ENCODE measurements at regions not wholly inside any gene's neighbourhood (a gene's known extent, or its start where the extent isn't known, plus 50 kb on each side); places are given as distances from the start of the nearest gene placed in this dataset.

- 96% methylated on average over 4 of the region's 7 CpGs for WGBS (ENCODE audit: insufficient coverage)
- no peaks in the 10 kb centered on the region for H3K27me3 ChIP-seq (ENCODE audit: control insufficient read depth in 2 of 2, insufficient read depth in 2 of 2, low read length in 2 of 2)
- H2AFZ ChIP-seq (ENCODE audit: insufficient read depth, low read depth, low read length, poor library complexity, severe bottlenecking): no peak overlapping the region
- no peaks in the 10 kb centered on the region for H3K79me2 ChIP-seq (ENCODE audit: insufficient read depth, low read length)
- DNase-seq: no peak
- Mint-ChIP-seq H3K27ac (peak overlapping the region in 4 of 7 donors; percentile 0 to 97 (median 24)), H3K27me3 (ENCODE audit: low read depth in 3 of 3) (peaks cover 0 to 1% (median 0%) of the 10 kb centered on the region in 3 donors), H3K36me3 (no peaks in the 10 kb centered on the region), H3K4me1 (peaks cover 20% of the 10 kb centered on the region), H3K9me3 (peaks cover 0 to 4% (median 0%) of the 10 kb centered on the region in 7 donors), H3K4me3 (no peak overlapping the region)
- no peaks in the 10 kb centered on the region for H3K9me3 ChIP-seq (replicated peaks in 1 of 2; ENCODE audit: control insufficient read depth in 1 of 2, insufficient read depth in 1 of 2, low read length in 2 of 2)
- no peak overlapping the region for H3K9ac ChIP-seq (ENCODE audit: insufficient read depth, low read length, poor library complexity, severe bottlenecking)
- no peak overlapping the region for H3K4me3 ChIP-seq (replicated peaks in 1 of 3; ENCODE audit: low read depth in 2 of 3, low read length in 3 of 3)
- H4K20me1 ChIP-seq (ENCODE audit: insufficient read depth, low read length): no peaks in the 10 kb centered on the region
- no peak overlapping the region for H3K27ac ChIP-seq (ENCODE audit: low read depth in 1 of 2, low read length in 2 of 2)
- intact Hi-C loops (cut with micrococcal nuclease): loop anchor here (5.0 to 10.0 kb wide), 5 partner anchors 65 to 115 kb away; partner anchors contain the start of gene ACSL3 (in 1 of the 2)
- peaks cover 17 to 21% of the 10 kb centered on the region in 2 donors for H3K4me1 ChIP-seq (ENCODE audit: control insufficient read depth in 1 of 2, insufficient read depth in 2 of 2, low read length in 2 of 2)
- no peak overlapping the region for H3K4me2 ChIP-seq (replicated peaks; ENCODE audit: extremely low read depth, low read length, poor library complexity, severe bottlenecking)
- TF ChIP-seq CTCF (IDR thresholded peaks at IDR 0.05): no peak
- no peaks in the 10 kb centered on the region for H3K36me3 ChIP-seq (replicated peaks in 1 of 2; ENCODE audit: control insufficient read depth in 1 of 2, insufficient read depth in 2 of 2, low read length in 2 of 2)
Measured at GRCh38 chr2:222799262-222799918, 61.4 kb upstream of the ACSL3 start.

- H3K36me3 Mint-ChIP-seq: no peaks in the 10 kb centered on the region
- Histone ChIP-seq H3K4me3 (replicated peaks in 1 of 3; ENCODE audit: low read depth in 2 of 3, low read length in 3 of 3) (no peak overlapping the region), H2AFZ (ENCODE audit: insufficient read depth, low read depth, low read length, poor library complexity, severe bottlenecking) (peak overlapping the region; percentile 6), H3K79me2 (ENCODE audit: insufficient read depth, low read length) (no peaks in the 10 kb centered on the region), H3K9ac (ENCODE audit: insufficient read depth, low read length, poor library complexity, severe bottlenecking) (no peak overlapping the region), H3K9me3 (replicated peaks in 1 of 2; ENCODE audit: control insufficient read depth in 1 of 2, insufficient read depth in 1 of 2, low read length in 2 of 2) (no peaks in the 10 kb centered on the region), H3K4me1 (ENCODE audit: control insufficient read depth in 1 of 2, insufficient read depth in 2 of 2, low read length in 2 of 2) (peaks cover 35 to 36% of the 10 kb centered on the region in 2 donors), H3K36me3 (replicated peaks in 1 of 2; ENCODE audit: control insufficient read depth in 1 of 2, insufficient read depth in 2 of 2, low read length in 2 of 2) (no peaks in the 10 kb centered on the region), H3K4me2 (replicated peaks; ENCODE audit: extremely low read depth, low read length, poor library complexity, severe bottlenecking) (no peak overlapping the region), H4K20me1 (ENCODE audit: insufficient read depth, low read length) (no peaks in the 10 kb centered on the region), H3K27ac (ENCODE audit: low read depth in 1 of 2, low read length in 2 of 2) (no peak overlapping the region), H3K27me3 (ENCODE audit: control insufficient read depth in 2 of 2, insufficient read depth in 2 of 2, low read length in 2 of 2) (no peaks in the 10 kb centered on the region)
- H3K27ac Mint-ChIP-seq: peak overlapping the region in 2 of 7 donors; percentile 8 to 63
- H3K4me1 Mint-ChIP-seq: peaks cover 32% of the 10 kb centered on the region
- no peak for DNase-seq
- 100% methylated on average over 3 of the region's 5 CpGs for WGBS (ENCODE audit: insufficient coverage)
- H3K9me3 Mint-ChIP-seq: peaks cover 0 to 3% (median 0%) of the 10 kb centered on the region in 7 donors
- intact Hi-C loops (cut with micrococcal nuclease): no loop called here
- no peaks in the 10 kb centered on the region for H3K27me3 Mint-ChIP-seq (ENCODE audit: low read depth in 3 of 3)
- H3K4me3 Mint-ChIP-seq: no peak overlapping the region
- TF ChIP-seq CTCF (IDR thresholded peaks at IDR 0.05): no peak
Measured at GRCh38 chr2:222802514-222803196, 58.2 kb upstream of the ACSL3 start.
